ENCODE measurements at regions not wholly inside any gene's neighbourhood (a gene's known extent, or its start where the extent isn't known, plus 50 kb on each side); places are given as distances from the start of the nearest gene placed in this dataset.

- no peaks in the 10 kb centered on the region for H3K27me3 Mint-ChIP-seq
- H3K4me3 Mint-ChIP-seq = no peak overlapping the region
- peaks cover 13 to 69% (median 55%) of the 10 kb centered on the region in 4 donors for H3K4me1 Mint-ChIP-seq
- ATAC-seq (ENCODE audit: low read depth in 2 of 2) (no peak), DNase-seq (no peak)
- H3K36me3 Mint-ChIP-seq = peaks cover 10% of the 10 kb centered on the region
- no peaks in the 10 kb centered on the region for H3K9me3 ChIP-seq (ENCODE audit: control insufficient read depth in 2 of 2, low read length in 2 of 2)
- H3K27ac Mint-ChIP-seq = no peak overlapping the region
- no peaks in the 10 kb centered on the region for H3K9me3 Mint-ChIP-seq
- H3K4me1 ChIP-seq (ENCODE audit: control insufficient read depth, insufficient read depth, low read length, poor library complexity, severe bottlenecking) = peaks cover 18% of the 10 kb centered on the region
- no peak overlapping the region for H3K4me3 ChIP-seq (ENCODE audit: low read depth, low read length)
- H3K36me3 ChIP-seq (ENCODE audit: control insufficient read depth, insufficient read depth, low read length) = peaks cover 21% of the 10 kb centered on the region
- H3K27ac ChIP-seq (ENCODE audit: insufficient read depth, low read length, poor library complexity, severe bottlenecking) = no peak overlapping the region
- H3K27me3 ChIP-seq (ENCODE audit: control insufficient read depth, insufficient read depth, low read length) = no peaks in the 10 kb centered on the region
Measured at GRCh38 chr3:72376956-72377710, 471.1 kb downstream of the SHQ1 start.

GRCh38 chr3:72375237-72376076 is 472.8 kb downstream of the SHQ1 start:
- peaks cover 10% of the 10 kb centered on the region for H3K36me3 Mint-ChIP-seq
- H3K27ac Mint-ChIP-seq = peak overlapping the region; percentile 5 to 79 (median 13)
- peaks cover 16 to 59% (median 48%) of the 10 kb centered on the region in 4 donors for H3K4me1 Mint-ChIP-seq
- H3K4me1 ChIP-seq (ENCODE audit: control insufficient read depth, insufficient read depth, low read length, poor library complexity, severe bottlenecking) = peaks cover 21% of the 10 kb centered on the region
- H3K4me3 Mint-ChIP-seq = peak overlapping the region in 3 of 4 donors; percentile 1 to 50 (median 37)
- no peaks in the 10 kb centered on the region for H3K9me3 Mint-ChIP-seq
- peak overlapping the region; percentile 35 for H3K4me3 ChIP-seq (ENCODE audit: low read depth, low read length)
- no peaks in the 10 kb centered on the region for H3K27me3 Mint-ChIP-seq
- no peaks in the 10 kb centered on the region for H3K9me3 ChIP-seq (ENCODE audit: control insufficient read depth in 2 of 2, low read length in 2 of 2)
- H3K27me3 ChIP-seq (ENCODE audit: control insufficient read depth, insufficient read depth, low read length) = no peaks in the 10 kb centered on the region
- peak overlapping the region; percentile 55 for H3K27ac ChIP-seq (ENCODE audit: insufficient read depth, low read length, poor library complexity, severe bottlenecking)
- ATAC-seq (ENCODE audit: low read depth in 2 of 2) (peak; percentile 58 to 63), DNase-seq (peak in 2 of 3 donors; percentile 27 to 78)
- peaks cover 21% of the 10 kb centered on the region for H3K36me3 ChIP-seq (ENCODE audit: control insufficient read depth, insufficient read depth, low read length)

GRCh38 chr3:72373139-72373538 is 475.1 kb downstream of the SHQ1 start:
- no peak overlapping the region for H3K27ac Mint-ChIP-seq
- no peak for ATAC-seq (ENCODE audit: low read depth in 2 of 2)
- H3K36me3 Mint-ChIP-seq = peaks cover 1% of the 10 kb centered on the region
- Histone ChIP-seq H3K4me1 (ENCODE audit: control insufficient read depth, insufficient read depth, low read length, poor library complexity, severe bottlenecking) (peaks cover 21% of the 10 kb centered on the region), H3K36me3 (ENCODE audit: control insufficient read depth, insufficient read depth, low read length) (peaks cover 13% of the 10 kb centered on the region), H3K4me3 (ENCODE audit: low read depth, low read length) (no peak overlapping the region), H3K27me3 (ENCODE audit: control insufficient read depth, insufficient read depth, low read length) (no peaks in the 10 kb centered on the region), H3K27ac (ENCODE audit: insufficient read depth, low read length, poor library complexity, severe bottlenecking) (no peak overlapping the region), H3K9me3 (ENCODE audit: control insufficient read depth in 2 of 2, low read length in 2 of 2) (no peaks in the 10 kb centered on the region)
- H3K4me3 Mint-ChIP-seq = peak overlapping the region in 1 of 4 donors; percentile 48
- no peaks in the 10 kb centered on the region for H3K27me3 Mint-ChIP-seq
- peaks cover 16 to 41% (median 37%) of the 10 kb centered on the region in 4 donors for H3K4me1 Mint-ChIP-seq
- H3K9me3 Mint-ChIP-seq = no peaks in the 10 kb centered on the region
- no peak for DNase-seq

GRCh38 chr3:72372161-72372560 is 476.1 kb downstream of the SHQ1 start:
- H3K9me3 ChIP-seq (ENCODE audit: control insufficient read depth in 2 of 2, low read length in 2 of 2) = no peaks in the 10 kb centered on the region
- H3K4me1 ChIP-seq (ENCODE audit: control insufficient read depth, insufficient read depth, low read length, poor library complexity, severe bottlenecking) = peaks cover 21% of the 10 kb centered on the region
- no peak for ATAC-seq (ENCODE audit: low read depth in 2 of 2)
- no peak overlapping the region for H3K4me3 ChIP-seq (ENCODE audit: low read depth, low read length)
- no peaks in the 10 kb centered on the region for H3K36me3 Mint-ChIP-seq
- no peaks in the 10 kb centered on the region for H3K27me3 Mint-ChIP-seq
- H3K27ac Mint-ChIP-seq = no peak overlapping the region
- no peaks in the 10 kb centered on the region for H3K9me3 Mint-ChIP-seq
- H3K27me3 ChIP-seq (ENCODE audit: control insufficient read depth, insufficient read depth, low read length) = no peaks in the 10 kb centered on the region
- no peak overlapping the region for H3K27ac ChIP-seq (ENCODE audit: insufficient read depth, low read length, poor library complexity, severe bottlenecking)
- DNase-seq = no peak
- peaks cover 4% of the 10 kb centered on the region for H3K36me3 ChIP-seq (ENCODE audit: control insufficient read depth, insufficient read depth, low read length)
- H3K4me3 Mint-ChIP-seq = no peak overlapping the region
- H3K4me1 Mint-ChIP-seq = peaks cover 16 to 40% (median 36%) of the 10 kb centered on the region in 4 donors

- no peaks in the 10 kb centered on the region for H3K36me3 Mint-ChIP-seq
- H3K4me1 Mint-ChIP-seq = peaks cover 16 to 38% (median 32%) of the 10 kb centered on the region in 4 donors
- H3K9me3 ChIP-seq (ENCODE audit: control insufficient read depth in 2 of 2, low read length in 2 of 2) = no peaks in the 10 kb centered on the region
- H3K9me3 Mint-ChIP-seq = no peaks in the 10 kb centered on the region
- H3K36me3 ChIP-seq (ENCODE audit: control insufficient read depth, insufficient read depth, low read length) = no peaks in the 10 kb centered on the region
- ATAC-seq (ENCODE audit: low read depth in 2 of 2) (no peak), DNase-seq (no peak)
- H3K27me3 Mint-ChIP-seq = no peaks in the 10 kb centered on the region
- no peak overlapping the region for H3K4me3 Mint-ChIP-seq
- peak overlapping the region in 1 of 3 donors; percentile 47 for H3K27ac Mint-ChIP-seq
- H3K27ac ChIP-seq (ENCODE audit: insufficient read depth, low read length, poor library complexity, severe bottlenecking) = no peak overlapping the region
- H3K27me3 ChIP-seq (ENCODE audit: control insufficient read depth, insufficient read depth, low read length) = no peaks in the 10 kb centered on the region
- peaks cover 20% of the 10 kb centered on the region for H3K4me1 ChIP-seq (ENCODE audit: control insufficient read depth, insufficient read depth, low read length, poor library complexity, severe bottlenecking)
- no peak overlapping the region for H3K4me3 ChIP-seq (ENCODE audit: low read depth, low read length)
Measured at GRCh38 chr3:72371431-72371830, 476.8 kb downstream of the SHQ1 start.

DNA sequence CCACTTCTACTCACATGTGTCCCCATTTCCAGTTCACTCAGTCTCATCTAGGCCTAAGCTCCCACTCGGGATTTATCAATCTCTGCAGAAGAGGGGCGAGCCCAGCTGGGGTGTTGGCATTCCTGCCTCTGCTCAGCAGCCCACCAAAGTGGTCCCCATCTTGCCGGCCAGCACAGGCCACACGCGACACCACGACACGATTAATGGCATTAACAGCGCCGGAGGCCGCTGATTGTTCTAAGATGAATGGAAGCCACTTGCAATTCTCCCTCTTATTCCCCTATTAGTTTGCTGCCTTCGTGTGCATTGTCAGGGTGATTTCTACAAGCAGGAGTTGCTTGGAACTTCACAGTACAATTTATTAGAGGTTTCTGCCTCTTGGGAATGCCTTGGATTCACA is 477.3 kb downstream of the SHQ1 start:
- Histone ChIP-seq H3K27me3 (ENCODE audit: control insufficient read depth, insufficient read depth, low read length) (no peaks in the 10 kb centered on the region), H3K4me1 (ENCODE audit: control insufficient read depth, insufficient read depth, low read length, poor library complexity, severe bottlenecking) (peaks cover 17% of the 10 kb centered on the region), H3K36me3 (ENCODE audit: control insufficient read depth, insufficient read depth, low read length) (no peaks in the 10 kb centered on the region), H3K27ac (ENCODE audit: insufficient read depth, low read length, poor library complexity, severe bottlenecking) (no peak overlapping the region), H3K4me3 (ENCODE audit: low read depth, low read length) (no peak overlapping the region), H3K9me3 (ENCODE audit: control insufficient read depth in 2 of 2, low read length in 2 of 2) (no peaks in the 10 kb centered on the region)
- peak overlapping the region in 1 of 3 donors; percentile 47 for H3K27ac Mint-ChIP-seq
- no peak for ATAC-seq (ENCODE audit: low read depth in 2 of 2)
- no peaks in the 10 kb centered on the region for H3K36me3 Mint-ChIP-seq
- DNase-seq = no peak
- no peaks in the 10 kb centered on the region for H3K27me3 Mint-ChIP-seq
- peaks cover 13 to 37% (median 29%) of the 10 kb centered on the region in 4 donors for H3K4me1 Mint-ChIP-seq
- H3K9me3 Mint-ChIP-seq = no peaks in the 10 kb centered on the region
- H3K4me3 Mint-ChIP-seq = no peak overlapping the region

GRCh38 chr3:72369681-72370080 is 478.6 kb downstream of the SHQ1 start:
- peaks cover 6 to 24% (median 20%) of the 10 kb centered on the region in 4 donors for H3K4me1 Mint-ChIP-seq
- H3K36me3 Mint-ChIP-seq = peaks cover 5% of the 10 kb centered on the region
- peaks cover 0 to 1% (median 0%) of the 10 kb centered on the region in 7 donors for H3K9me3 Mint-ChIP-seq
- no peak overlapping the region for H3K27ac Mint-ChIP-seq
- Histone ChIP-seq H3K27ac (ENCODE audit: insufficient read depth, low read length, poor library complexity, severe bottlenecking) (no peak overlapping the region), H3K4me1 (ENCODE audit: control insufficient read depth, insufficient read depth, low read length, poor library complexity, severe bottlenecking) (peaks cover 5% of the 10 kb centered on the region), H3K4me3 (ENCODE audit: low read depth, low read length) (no peak overlapping the region), H3K27me3 (ENCODE audit: control insufficient read depth, insufficient read depth, low read length) (no peaks in the 10 kb centered on the region), H3K36me3 (ENCODE audit: control insufficient read depth, insufficient read depth, low read length) (no peaks in the 10 kb centered on the region), H3K9me3 (ENCODE audit: control insufficient read depth in 2 of 2, low read length in 2 of 2) (no peaks in the 10 kb centered on the region)
- H3K4me3 Mint-ChIP-seq = no peak overlapping the region
- ATAC-seq (ENCODE audit: low read depth in 2 of 2) = no peak
- DNase-seq = no peak
- no peaks in the 10 kb centered on the region for H3K27me3 Mint-ChIP-seq
